ENCODE measurements at regions not wholly inside any gene's neighbourhood (a gene's known extent, or its start where the extent isn't known, plus 50 kb on each side); places are given as distances from the start of the nearest gene placed in this dataset.
A peak's percentile ranks its signal among the peaks of the same experiment; 100 is the strongest.

GRCh38 chr7:116433246-116433645, 66.3 kb upstream of the CAV2 start:
- H3K4me3 ChIP-seq (ENCODE audit: low read length): no peak overlapping the region
- ATAC-seq: no peak
- peaks cover 16% of the 10 kb centered on the region for H3F3A ChIP-seq (ENCODE audit: low read length, unreplicated experiment)
- no peak for DNase-seq
- H3K36me3 ChIP-seq (ENCODE audit: low read depth, low read length): peaks cover 3% of the 10 kb centered on the region; the same call in 1 of the 2 replicates
- H3K9me3 ChIP-seq (ENCODE audit: low read length): no peaks in the 10 kb centered on the region
- H3K4me2 ChIP-seq (ENCODE audit: low read length): no peak overlapping the region
- H3K27ac ChIP-seq (ENCODE audit: low read length): no peak overlapping the region
- TF ChIP-seq EZH2 (IDR thresholded peaks at IDR 0.05; ENCODE audit: low read length, unreplicated experiment) (no peak), EZH2phosphoT487 (IDR thresholded peaks at IDR 0.05; ENCODE audit: borderline replicate concordance, low read length) (no peak), CTCF (conservative IDR thresholded peaks at IDR 0.05; ENCODE audit: low read depth, low read length) (no peak)
- H3K4me1 ChIP-seq (ENCODE audit: insufficient read depth, low read length): peaks cover 28% of the 10 kb centered on the region
- intact Hi-C loops (cut with micrococcal nuclease): no loop called here
- H3K9ac ChIP-seq (ENCODE audit: low read length): no peak overlapping the region
- no TSS peak for BruUV-seq (replicated peaks)
- no peaks in the 10 kb centered on the region for H3K27me3 ChIP-seq (ENCODE audit: low read length)
- ChIA-PET CTCF (no interaction called here), POLR2A (ENCODE audit: unreplicated experiment) (no interaction called here)
- no peaks in the 10 kb centered on the region for H4K20me1 ChIP-seq (ENCODE audit: low read length)
- no peak overlapping the region for H2AFZ ChIP-seq (ENCODE audit: low read length)
- no peaks in the 10 kb centered on the region for H3K79me2 ChIP-seq (ENCODE audit: low read length)
- no peaks in the 10 kb centered on the region for H3K9me2 ChIP-seq (replicated peaks; ENCODE audit: low read length)

- no peaks in the 10 kb centered on the region for H4K20me1 ChIP-seq (ENCODE audit: low read length)
- intact Hi-C loops (cut with micrococcal nuclease): loop anchor here (1.0 to 2.0 kb wide), 3 partner anchors 9 to 162 kb away; no protein-coding TSS in a partner anchor
- ChIA-PET CTCF (interaction anchor here (0.5 to 1.0 kb wide), 3 partner anchors 91 to 259 kb away, joined by 3 to 12 read pairs (median 3); no protein-coding TSS in a partner anchor), POLR2A (ENCODE audit: unreplicated experiment) (interaction anchor here (0.6 to 0.8 kb wide), 3 partner anchors 20 to 218 kb away, joined by 3 to 7 read pairs (median 6); no protein-coding TSS in a partner anchor)
- BruUV-seq (replicated peaks): no TSS peak
- peaks cover 3% of the 10 kb centered on the region; the same call in 1 of the 2 replicates for H3K36me3 ChIP-seq (ENCODE audit: low read depth, low read length)
- peaks cover 16% of the 10 kb centered on the region for H3F3A ChIP-seq (ENCODE audit: low read length, unreplicated experiment)
- ATAC-seq (peak; percentile 97), DNase-seq (peak; percentile 85)
- peak overlapping the region; percentile 79 for H3K4me2 ChIP-seq (ENCODE audit: low read length)
- H3K9me2 ChIP-seq (replicated peaks; ENCODE audit: low read length): no peaks in the 10 kb centered on the region
- H3K4me3 ChIP-seq (ENCODE audit: low read length): peak overlapping the region; percentile 34; the same call in 1 of the 2 replicates
- no peak overlapping the region for H2AFZ ChIP-seq (ENCODE audit: low read length)
- no peaks in the 10 kb centered on the region for H3K9me3 ChIP-seq (ENCODE audit: low read length)
- no peaks in the 10 kb centered on the region for H3K27me3 ChIP-seq (ENCODE audit: low read length)
- H3K4me1 ChIP-seq (ENCODE audit: insufficient read depth, low read length): peaks cover 34% of the 10 kb centered on the region
- H3K9ac ChIP-seq (ENCODE audit: low read length): peak overlapping the region; percentile 35; the same call in 1 of the 2 replicates
- H3K27ac ChIP-seq (ENCODE audit: low read length): peak overlapping the region; percentile 85
- no peak for TF ChIP-seq CTCF (conservative IDR thresholded peaks at IDR 0.05; ENCODE audit: low read depth, low read length)
- TF ChIP-seq EZH2phosphoT487 (IDR thresholded peaks at IDR 0.05; ENCODE audit: borderline replicate concordance, low read length): no peak
- TF ChIP-seq EZH2 (IDR thresholded peaks at IDR 0.05; ENCODE audit: low read length, unreplicated experiment): no peak
- H3K79me2 ChIP-seq (ENCODE audit: low read length): no peaks in the 10 kb centered on the region
Measured at GRCh38 chr7:116434820-116435341, 64.7 kb upstream of the CAV2 start.

GRCh38 chr7:116436305-116436826, 63.2 kb upstream of the CAV2 start:
- intact Hi-C loops (cut with micrococcal nuclease): no loop called here
- no peaks in the 10 kb centered on the region for H3K9me3 ChIP-seq (ENCODE audit: low read length)
- H2AFZ ChIP-seq (ENCODE audit: low read length): no peak overlapping the region
- H3F3A ChIP-seq (ENCODE audit: low read length, unreplicated experiment): peaks cover 16% of the 10 kb centered on the region
- POLR2A ChIA-PET (ENCODE audit: unreplicated experiment): no interaction called here
- no peak overlapping the region for H3K9ac ChIP-seq (ENCODE audit: low read length)
- no peak overlapping the region for H3K4me2 ChIP-seq (ENCODE audit: low read length)
- H3K4me1 ChIP-seq (ENCODE audit: insufficient read depth, low read length): peaks cover 39% of the 10 kb centered on the region
- no peaks in the 10 kb centered on the region for H3K9me2 ChIP-seq (replicated peaks; ENCODE audit: low read length)
- DNase-seq: no peak
- H3K27me3 ChIP-seq (ENCODE audit: low read length): no peaks in the 10 kb centered on the region
- CTCF ChIA-PET: no interaction called here
- H3K27ac ChIP-seq (ENCODE audit: low read length): no peak overlapping the region
- ATAC-seq: no peak
- no TSS peak for BruUV-seq (replicated peaks)
- no peak overlapping the region for H3K4me3 ChIP-seq (ENCODE audit: low read length)
- H4K20me1 ChIP-seq (ENCODE audit: low read length): no peaks in the 10 kb centered on the region
- no peak for TF ChIP-seq CTCF (conservative IDR thresholded peaks at IDR 0.05; ENCODE audit: low read depth, low read length)
- no peak for TF ChIP-seq EZH2 (IDR thresholded peaks at IDR 0.05; ENCODE audit: low read length, unreplicated experiment)
- no peak for TF ChIP-seq EZH2phosphoT487 (IDR thresholded peaks at IDR 0.05; ENCODE audit: borderline replicate concordance, low read length)
- peaks cover 3% of the 10 kb centered on the region; the same call in 1 of the 2 replicates for H3K36me3 ChIP-seq (ENCODE audit: low read depth, low read length)
- H3K79me2 ChIP-seq (ENCODE audit: low read length): no peaks in the 10 kb centered on the region
